Type B pancreatic cell (in vitro differentiated cells): ENCODE measurements at regions not wholly inside any gene's neighbourhood (a gene's known extent, or its start where the extent isn't known, plus 50 kb on each side); places are given as distances from the start of the nearest gene placed in this dataset.

ENCODE experiments used
- DNase-seq: peaks from one replicate; pipeline ENCODE4 v3.0.0; 2021; ENCODE audit warnings: mixed read lengths; ENCODE audit not compliant: unreplicated experiment; ENCODE audit errors: extremely low spot score
- H3K27ac Mint-ChIP-seq: 2 replicates; pipeline ENCODE4 v1.8.0; 2021; ENCODE audit warnings: mild to moderate bottlenecking, mixed read lengths
- H3K27me3 Mint-ChIP-seq: 2 replicates; pipeline ENCODE4 v1.8.0; 2021; ENCODE audit warnings: mixed read lengths
- H3K36me3 Mint-ChIP-seq: 2 replicates; pipeline ENCODE4 v1.8.0; 2021; ENCODE audit warnings: mixed read lengths
- H3K4me1 Mint-ChIP-seq: one replicate; pipeline ENCODE4 v1.8.0; 2021; ENCODE audit warnings: mixed read lengths; ENCODE audit not compliant: unreplicated experiment
- H3K4me3 Mint-ChIP-seq: 2 replicates; pipeline ENCODE4 v1.8.0; 2021; ENCODE audit warnings: mild to moderate bottlenecking, mixed read lengths
- H3K9me3 Mint-ChIP-seq: 2 replicates; pipeline ENCODE4 v1.8.0; 2021; ENCODE audit warnings: mixed read lengths
- TF ChIP-seq, protein P1 (sequence below): fragments of 200-600 bp; sonication (generic); conservative IDR thresholded peaks from 2 replicates; pipeline ENCODE4 v1.5.0; 2021; ENCODE audit warnings: antibody characterized with exemption, mild to moderate bottlenecking

DNA sequence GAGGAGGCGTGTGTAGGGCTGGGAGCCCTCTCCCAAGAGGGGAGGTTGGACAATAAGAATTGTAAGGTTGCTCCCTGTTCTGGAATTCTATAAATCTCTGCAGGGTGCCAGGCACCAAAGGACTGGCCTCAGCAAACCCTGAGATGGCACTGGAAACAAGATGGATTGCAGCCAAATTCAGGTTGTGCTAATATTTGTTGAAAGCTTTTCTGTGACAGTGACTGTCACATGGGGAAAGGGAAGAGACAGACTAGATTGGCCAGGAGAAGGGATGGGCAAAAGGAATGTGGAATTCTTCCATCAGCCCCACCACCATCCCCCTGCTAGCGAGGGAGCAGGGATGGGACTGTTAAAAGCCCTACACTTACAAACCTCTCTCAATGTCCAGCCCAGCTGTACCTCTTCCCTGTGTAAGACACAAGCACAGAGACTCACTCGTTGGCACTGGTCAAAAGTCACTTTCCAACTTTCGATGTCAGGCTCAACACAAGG, 62.4 kb downstream of the SOX9 start:
- Mint-ChIP-seq H3K9me3 (no peaks in the 10 kb centered on the region), H3K4me1 (peaks cover 14% of the 10 kb centered on the region), H3K27me3 (peaks cover 6% of the 10 kb centered on the region), H3K36me3 (no peaks in the 10 kb centered on the region), H3K27ac (no peak overlapping the region), H3K4me3 (no peak overlapping the region)
- TF ChIP-seq, protein P1, sequence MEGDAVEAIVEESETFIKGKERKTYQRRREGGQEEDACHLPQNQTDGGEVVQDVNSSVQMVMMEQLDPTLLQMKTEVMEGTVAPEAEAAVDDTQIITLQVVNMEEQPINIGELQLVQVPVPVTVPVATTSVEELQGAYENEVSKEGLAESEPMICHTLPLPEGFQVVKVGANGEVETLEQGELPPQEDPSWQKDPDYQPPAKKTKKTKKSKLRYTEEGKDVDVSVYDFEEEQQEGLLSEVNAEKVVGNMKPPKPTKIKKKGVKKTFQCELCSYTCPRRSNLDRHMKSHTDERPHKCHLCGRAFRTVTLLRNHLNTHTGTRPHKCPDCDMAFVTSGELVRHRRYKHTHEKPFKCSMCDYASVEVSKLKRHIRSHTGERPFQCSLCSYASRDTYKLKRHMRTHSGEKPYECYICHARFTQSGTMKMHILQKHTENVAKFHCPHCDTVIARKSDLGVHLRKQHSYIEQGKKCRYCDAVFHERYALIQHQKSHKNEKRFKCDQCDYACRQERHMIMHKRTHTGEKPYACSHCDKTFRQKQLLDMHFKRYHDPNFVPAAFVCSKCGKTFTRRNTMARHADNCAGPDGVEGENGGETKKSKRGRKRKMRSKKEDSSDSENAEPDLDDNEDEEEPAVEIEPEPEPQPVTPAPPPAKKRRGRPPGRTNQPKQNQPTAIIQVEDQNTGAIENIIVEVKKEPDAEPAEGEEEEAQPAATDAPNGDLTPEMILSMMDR: no peak
- no peak for DNase-seq

DNA sequence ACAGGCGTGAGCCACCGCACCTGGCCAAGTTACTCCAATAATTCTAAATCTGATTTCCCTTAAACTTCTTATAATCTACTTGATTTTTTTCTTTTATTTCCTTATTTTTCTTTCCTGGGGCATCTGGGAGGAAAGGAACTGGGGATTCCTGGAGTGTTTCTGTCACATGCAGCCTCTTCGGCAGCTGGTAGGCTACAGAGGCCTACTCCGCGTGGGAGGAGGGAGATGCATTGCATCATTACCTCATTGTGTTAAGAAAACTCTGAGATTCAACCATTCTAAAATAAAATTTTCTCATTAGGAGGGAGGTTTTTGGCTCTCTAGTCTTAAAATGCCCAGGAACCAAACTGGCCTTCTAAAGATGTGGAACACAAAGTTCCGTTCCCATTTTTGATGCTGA, 64.0 kb downstream of the SOX9 start:
- no peaks in the 10 kb centered on the region for H3K9me3 Mint-ChIP-seq
- no peaks in the 10 kb centered on the region for H3K36me3 Mint-ChIP-seq
- DNase-seq: no peak
- H3K4me1 Mint-ChIP-seq: peaks cover 14% of the 10 kb centered on the region
- peaks cover 6% of the 10 kb centered on the region for H3K27me3 Mint-ChIP-seq
- TF ChIP-seq, protein P1: no peak
- H3K4me3 Mint-ChIP-seq: no peak overlapping the region
- no peak overlapping the region for H3K27ac Mint-ChIP-seq

DNA sequence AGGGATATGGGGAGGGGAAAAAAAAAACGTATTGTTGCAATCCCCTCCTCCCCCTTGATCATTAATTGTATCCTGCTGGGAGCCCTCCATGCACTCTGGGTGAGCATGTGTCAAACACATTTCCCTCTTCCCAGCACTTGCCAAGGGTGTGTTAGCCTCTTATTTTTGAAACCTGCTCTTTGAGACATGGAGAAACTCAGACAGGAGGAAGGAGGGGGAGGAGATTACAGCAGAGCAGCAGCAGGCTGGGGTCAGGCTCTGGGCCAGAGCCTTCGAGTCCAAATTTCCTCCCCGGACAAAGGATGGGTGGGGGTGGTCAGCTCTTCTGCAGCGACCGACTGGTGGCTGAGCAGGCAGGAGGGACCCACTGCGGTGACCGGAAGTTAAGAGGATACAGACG, 64.7 kb downstream of the SOX9 start:
- Mint-ChIP-seq H3K27me3 (peaks cover 6% of the 10 kb centered on the region), H3K27ac (no peak overlapping the region), H3K9me3 (no peaks in the 10 kb centered on the region), H3K4me1 (peaks cover 14% of the 10 kb centered on the region), H3K4me3 (no peak overlapping the region), H3K36me3 (no peaks in the 10 kb centered on the region)
- TF ChIP-seq, protein P1: no peak
- no peak for DNase-seq

DNA sequence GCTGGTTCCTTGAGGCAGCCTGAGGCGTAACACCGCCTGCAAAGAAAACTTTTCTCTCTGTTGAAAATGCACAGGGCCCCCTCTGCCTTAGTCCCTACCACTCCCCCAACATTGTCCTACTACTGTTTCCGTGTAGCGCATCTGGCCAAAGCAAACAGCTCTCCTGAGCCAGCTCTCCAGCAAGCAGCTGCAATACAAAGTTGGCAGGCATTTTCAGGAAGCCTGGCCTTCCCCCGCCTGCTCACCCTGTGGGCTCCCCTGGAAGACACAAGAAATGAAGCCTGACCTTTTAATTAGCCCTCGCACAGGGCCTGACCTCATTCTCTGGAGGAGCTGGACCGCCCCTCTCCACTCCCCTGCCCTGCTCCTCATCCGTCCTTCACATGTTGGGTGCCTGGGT, 66.7 kb downstream of the SOX9 start:
- no peaks in the 10 kb centered on the region for H3K27me3 Mint-ChIP-seq
- no peak overlapping the region for H3K4me3 Mint-ChIP-seq
- no peak overlapping the region for H3K27ac Mint-ChIP-seq
- H3K9me3 Mint-ChIP-seq: no peaks in the 10 kb centered on the region
- H3K36me3 Mint-ChIP-seq: no peaks in the 10 kb centered on the region
- TF ChIP-seq, protein P1: no peak
- peaks cover 22% of the 10 kb centered on the region for H3K4me1 Mint-ChIP-seq
- DNase-seq: no peak

DNA sequence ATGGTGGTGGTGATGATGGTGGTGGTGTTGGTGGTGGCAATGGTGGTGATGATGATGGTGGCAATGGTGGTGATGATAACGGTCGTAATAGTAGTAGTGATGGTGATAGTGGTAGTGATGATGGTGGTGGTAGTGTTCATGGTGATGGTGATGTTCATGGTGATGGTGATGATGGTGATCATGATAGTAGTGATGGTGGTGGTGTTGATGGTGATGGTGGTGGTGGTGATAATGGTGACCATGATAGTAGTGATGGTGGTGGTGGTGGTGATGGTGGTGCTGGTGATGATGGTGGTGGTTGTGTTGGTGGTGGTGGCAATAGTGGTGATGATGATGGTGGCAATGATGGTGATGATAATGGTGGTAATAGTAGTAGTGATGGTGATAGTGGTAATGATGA, 68.0 kb downstream of the SOX9 start:
- no peaks in the 10 kb centered on the region for H3K9me3 Mint-ChIP-seq
- DNase-seq: no peak
- H3K4me3 Mint-ChIP-seq: no peak overlapping the region

More for the DNA sequence above, 68.0 kb downstream of the SOX9 start:
- Mint-ChIP-seq H3K27me3 (no peaks in the 10 kb centered on the region), H3K36me3 (no peaks in the 10 kb centered on the region), H3K4me1 (peaks cover 17% of the 10 kb centered on the region), H3K27ac (no peak overlapping the region)
- TF ChIP-seq, protein P1: no peak
